H1 (cell line): ENCODE measurements at regions not wholly inside any gene's neighbourhood (a gene's known extent, or its start where the extent isn't known, plus 50 kb on each side); places are given as distances from the start of the nearest gene placed in this dataset.

Source experiments
- CHD1 ChIP-seq: IDR thresholded peaks from 2 replicates; pipeline ENCODE4 v1.6.1; 2012; ENCODE audit warnings: low read depth, low read length, improper control_type of control experiment
- CREB1 ChIP-seq: IDR thresholded peaks from 2 replicates; pipeline ENCODE4 v1.6.1; 2012; ENCODE audit warnings: inconsistent platforms
- CTBP2 ChIP-seq: IDR thresholded peaks from 2 replicates; pipeline ENCODE4 v1.7.0; 2011; ENCODE audit warnings: borderline replicate concordance, mild to moderate bottlenecking, moderate library complexity, mixed read lengths, low read length; ENCODE audit not compliant: insufficient read depth, insufficient read length
- JUN ChIP-seq: IDR thresholded peaks from 2 replicates; pipeline ENCODE4 v1.6.1; 2011; ENCODE audit warnings: low read depth, mild to moderate bottlenecking, improper control_type of control experiment, low read length
- KDM1A ChIP-seq: fragments of 200-600, 300-600 bp; sonication (generic); IDR thresholded peaks from 2 replicates; pipeline ENCODE4 v1.7.1; 2016; ENCODE audit warnings: mild to moderate bottlenecking, low read length, borderline replicate concordance
- RNF2 ChIP-seq: fragments of 200-900, 300-1000 bp; sonication (generic); IDR thresholded peaks from 2 replicates; pipeline ENCODE4 v1.7.1; 2016; ENCODE audit warnings: borderline replicate concordance, low read depth, mild to moderate bottlenecking, antibody characterized with exemption, low read length; ENCODE audit not compliant: poor library complexity, severe bottlenecking; ENCODE audit errors: missing control alignments
- SP4 ChIP-seq: IDR thresholded peaks from 2 replicates; pipeline ENCODE4 v1.6.1; 2012; ENCODE audit warnings: low read length, inconsistent platforms
- TAF7 ChIP-seq: optimal IDR thresholded peaks from 2 replicates; pipeline ENCODE3; 2011; ENCODE audit warnings: low read depth, mild to moderate bottlenecking, inconsistent platforms, low read length, moderate library complexity, borderline replicate concordance
- TCF12 ChIP-seq: IDR thresholded peaks from 2 replicates; pipeline ENCODE4 v1.6.1; 2011; ENCODE audit warnings: low read depth, mild to moderate bottlenecking, low read length
- USF2 ChIP-seq: IDR thresholded peaks from 2 replicates; pipeline ENCODE4 v1.6.1; 2011; ENCODE audit warnings: low read length, improper control_type of control experiment
- TF ChIP-seq, protein P1 (sequence below): fragments of 300-600 bp; sonication (generic); IDR thresholded peaks from 2 replicates; pipeline ENCODE4 v1.7.1; 2012; ENCODE audit warnings: low read length, moderate library complexity, mild to moderate bottlenecking, inconsistent platforms; ENCODE audit not compliant: insufficient replicate concordance

GRCh38 chr5:167320019-167320418, 971.4 kb upstream of the WWC1 start (continued):
- TF ChIP-seq, protein P1, sequence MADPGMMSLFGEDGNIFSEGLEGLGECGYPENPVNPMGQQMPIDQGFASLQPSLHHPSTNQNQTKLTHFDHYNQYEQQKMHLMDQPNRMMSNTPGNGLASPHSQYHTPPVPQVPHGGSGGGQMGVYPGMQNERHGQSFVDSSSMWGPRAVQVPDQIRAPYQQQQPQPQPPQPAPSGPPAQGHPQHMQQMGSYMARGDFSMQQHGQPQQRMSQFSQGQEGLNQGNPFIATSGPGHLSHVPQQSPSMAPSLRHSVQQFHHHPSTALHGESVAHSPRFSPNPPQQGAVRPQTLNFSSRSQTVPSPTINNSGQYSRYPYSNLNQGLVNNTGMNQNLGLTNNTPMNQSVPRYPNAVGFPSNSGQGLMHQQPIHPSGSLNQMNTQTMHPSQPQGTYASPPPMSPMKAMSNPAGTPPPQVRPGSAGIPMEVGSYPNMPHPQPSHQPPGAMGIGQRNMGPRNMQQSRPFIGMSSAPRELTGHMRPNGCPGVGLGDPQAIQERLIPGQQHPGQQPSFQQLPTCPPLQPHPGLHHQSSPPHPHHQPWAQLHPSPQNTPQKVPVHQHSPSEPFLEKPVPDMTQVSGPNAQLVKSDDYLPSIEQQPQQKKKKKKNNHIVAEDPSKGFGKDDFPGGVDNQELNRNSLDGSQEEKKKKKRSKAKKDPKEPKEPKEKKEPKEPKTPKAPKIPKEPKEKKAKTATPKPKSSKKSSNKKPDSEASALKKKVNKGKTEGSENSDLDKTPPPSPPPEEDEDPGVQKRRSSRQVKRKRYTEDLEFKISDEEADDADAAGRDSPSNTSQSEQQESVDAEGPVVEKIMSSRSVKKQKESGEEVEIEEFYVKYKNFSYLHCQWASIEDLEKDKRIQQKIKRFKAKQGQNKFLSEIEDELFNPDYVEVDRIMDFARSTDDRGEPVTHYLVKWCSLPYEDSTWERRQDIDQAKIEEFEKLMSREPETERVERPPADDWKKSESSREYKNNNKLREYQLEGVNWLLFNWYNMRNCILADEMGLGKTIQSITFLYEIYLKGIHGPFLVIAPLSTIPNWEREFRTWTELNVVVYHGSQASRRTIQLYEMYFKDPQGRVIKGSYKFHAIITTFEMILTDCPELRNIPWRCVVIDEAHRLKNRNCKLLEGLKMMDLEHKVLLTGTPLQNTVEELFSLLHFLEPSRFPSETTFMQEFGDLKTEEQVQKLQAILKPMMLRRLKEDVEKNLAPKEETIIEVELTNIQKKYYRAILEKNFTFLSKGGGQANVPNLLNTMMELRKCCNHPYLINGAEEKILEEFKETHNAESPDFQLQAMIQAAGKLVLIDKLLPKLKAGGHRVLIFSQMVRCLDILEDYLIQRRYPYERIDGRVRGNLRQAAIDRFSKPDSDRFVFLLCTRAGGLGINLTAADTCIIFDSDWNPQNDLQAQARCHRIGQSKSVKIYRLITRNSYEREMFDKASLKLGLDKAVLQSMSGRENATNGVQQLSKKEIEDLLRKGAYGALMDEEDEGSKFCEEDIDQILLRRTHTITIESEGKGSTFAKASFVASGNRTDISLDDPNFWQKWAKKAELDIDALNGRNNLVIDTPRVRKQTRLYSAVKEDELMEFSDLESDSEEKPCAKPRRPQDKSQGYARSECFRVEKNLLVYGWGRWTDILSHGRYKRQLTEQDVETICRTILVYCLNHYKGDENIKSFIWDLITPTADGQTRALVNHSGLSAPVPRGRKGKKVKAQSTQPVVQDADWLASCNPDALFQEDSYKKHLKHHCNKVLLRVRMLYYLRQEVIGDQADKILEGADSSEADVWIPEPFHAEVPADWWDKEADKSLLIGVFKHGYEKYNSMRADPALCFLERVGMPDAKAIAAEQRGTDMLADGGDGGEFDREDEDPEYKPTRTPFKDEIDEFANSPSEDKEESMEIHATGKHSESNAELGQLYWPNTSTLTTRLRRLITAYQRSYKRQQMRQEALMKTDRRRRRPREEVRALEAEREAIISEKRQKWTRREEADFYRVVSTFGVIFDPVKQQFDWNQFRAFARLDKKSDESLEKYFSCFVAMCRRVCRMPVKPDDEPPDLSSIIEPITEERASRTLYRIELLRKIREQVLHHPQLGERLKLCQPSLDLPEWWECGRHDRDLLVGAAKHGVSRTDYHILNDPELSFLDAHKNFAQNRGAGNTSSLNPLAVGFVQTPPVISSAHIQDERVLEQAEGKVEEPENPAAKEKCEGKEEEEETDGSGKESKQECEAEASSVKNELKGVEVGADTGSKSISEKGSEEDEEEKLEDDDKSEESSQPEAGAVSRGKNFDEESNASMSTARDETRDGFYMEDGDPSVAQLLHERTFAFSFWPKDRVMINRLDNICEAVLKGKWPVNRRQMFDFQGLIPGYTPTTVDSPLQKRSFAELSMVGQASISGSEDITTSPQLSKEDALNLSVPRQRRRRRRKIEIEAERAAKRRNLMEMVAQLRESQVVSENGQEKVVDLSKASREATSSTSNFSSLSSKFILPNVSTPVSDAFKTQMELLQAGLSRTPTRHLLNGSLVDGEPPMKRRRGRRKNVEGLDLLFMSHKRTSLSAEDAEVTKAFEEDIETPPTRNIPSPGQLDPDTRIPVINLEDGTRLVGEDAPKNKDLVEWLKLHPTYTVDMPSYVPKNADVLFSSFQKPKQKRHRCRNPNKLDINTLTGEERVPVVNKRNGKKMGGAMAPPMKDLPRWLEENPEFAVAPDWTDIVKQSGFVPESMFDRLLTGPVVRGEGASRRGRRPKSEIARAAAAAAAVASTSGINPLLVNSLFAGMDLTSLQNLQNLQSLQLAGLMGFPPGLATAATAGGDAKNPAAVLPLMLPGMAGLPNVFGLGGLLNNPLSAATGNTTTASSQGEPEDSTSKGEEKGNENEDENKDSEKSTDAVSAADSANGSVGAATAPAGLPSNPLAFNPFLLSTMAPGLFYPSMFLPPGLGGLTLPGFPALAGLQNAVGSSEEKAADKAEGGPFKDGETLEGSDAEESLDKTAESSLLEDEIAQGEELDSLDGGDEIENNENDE, result no peak
- TF ChIP-seq CREB1, result no peak
- no peak for TF ChIP-seq KDM1A
- TF ChIP-seq TCF12, result no peak
- no peak for TF ChIP-seq RNF2
- no peak for TF ChIP-seq USF2
- no peak for TF ChIP-seq CTBP2
- TF ChIP-seq SP4, result no peak
- TF ChIP-seq CHD1, result no peak
- no peak for TF ChIP-seq TAF7
- no peak for TF ChIP-seq JUN
